GM19099 (cell line): ENCODE measurements at regions not wholly inside any gene's neighbourhood (a gene's known extent, or its start where the extent isn't known, plus 50 kb on each side); places are given as distances from the start of the nearest gene placed in this dataset.

Experiments used
- POLR2A ChIP-seq: IDR thresholded peaks from 3 replicates; pipeline ENCODE4 v1.6.1; 2011; ENCODE audit warnings: low read depth; ENCODE audit not compliant: insufficient read length; ENCODE audit errors: extremely low read depth

- TF ChIP-seq POLR2A, result no peak
Observed at GRCh38 chr10:78712147-78712546, 356.6 kb upstream of the ZMIZ1 start.

GRCh38 chr10:78713659-78714058 lies 355.1 kb upstream of the ZMIZ1 start:
- TF ChIP-seq POLR2A, result no peak

- no peak for TF ChIP-seq POLR2A
Observed at GRCh38 chr10:78714225-78714624, 354.5 kb upstream of the ZMIZ1 start.

GRCh38 chr10:78715435-78715834 lies 353.3 kb upstream of the ZMIZ1 start:
- TF ChIP-seq POLR2A, result no peak

GRCh38 chr10:78716043-78716660 lies 352.6 kb upstream of the ZMIZ1 start:
- TF ChIP-seq POLR2A, result no peak

- TF ChIP-seq POLR2A, result no peak
Observed at GRCh38 chr10:78717200-78717599, 351.6 kb upstream of the ZMIZ1 start.

- no peak for TF ChIP-seq POLR2A
Observed at GRCh38 chr10:78718032-78718572, 350.7 kb upstream of the ZMIZ1 start.

GRCh38 chr10:78719276-78719675 lies 349.5 kb upstream of the ZMIZ1 start:
- TF ChIP-seq POLR2A, result no peak

- TF ChIP-seq POLR2A, result no peak
Observed at GRCh38 chr10:78720091-78720490, 348.7 kb upstream of the ZMIZ1 start.

GRCh38 chr10:78721231-78721630 lies 347.5 kb upstream of the ZMIZ1 start:
- TF ChIP-seq POLR2A, result no peak

- no peak for TF ChIP-seq POLR2A
Observed at GRCh38 chr10:78724846-78725245, 343.9 kb upstream of the ZMIZ1 start.

- no peak for TF ChIP-seq POLR2A
Observed at GRCh38 chr10:78726171-78726570, 342.6 kb upstream of the ZMIZ1 start.

GRCh38 chr10:78727251-78727650 lies 341.5 kb upstream of the ZMIZ1 start:
- no peak for TF ChIP-seq POLR2A

- no peak for TF ChIP-seq POLR2A
Observed at GRCh38 chr10:78727728-78728127, 341.0 kb upstream of the ZMIZ1 start.

GRCh38 chr10:78728176-78728575 lies 340.6 kb upstream of the ZMIZ1 start:
- no peak for TF ChIP-seq POLR2A

- no peak for TF ChIP-seq POLR2A
Observed at GRCh38 chr10:78729366-78729765, 339.4 kb upstream of the ZMIZ1 start.

GRCh38 chr10:78729800-78730199 lies 339.0 kb upstream of the ZMIZ1 start:
- no peak for TF ChIP-seq POLR2A
